ENCODE measurements at regions not wholly inside any gene's neighbourhood (a gene's known extent, or its start where the extent isn't known, plus 50 kb on each side); places are given as distances from the start of the nearest gene placed in this dataset.

DNA sequence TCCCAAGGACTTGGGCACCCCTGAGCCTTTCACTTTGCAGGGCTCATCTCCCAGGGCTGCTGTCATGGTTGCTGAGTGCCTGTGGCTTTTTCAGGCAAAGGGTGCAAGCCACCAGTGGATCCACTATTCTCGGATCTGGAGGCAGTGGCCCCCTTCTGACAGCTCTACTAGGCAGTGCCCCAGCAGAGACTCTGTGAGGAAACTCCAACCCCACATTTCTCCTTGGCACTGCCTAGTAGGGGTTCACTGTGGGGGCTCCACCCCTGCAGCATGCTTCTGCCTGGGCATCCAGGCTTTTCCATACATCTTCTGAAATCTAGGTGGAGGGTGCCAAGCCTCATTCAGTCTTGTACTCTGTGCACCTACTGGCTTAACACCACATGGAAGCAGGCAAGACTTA lies 675.0 kb upstream of the MBL2 start:
- H3K4me3 ChIP-seq = no peak overlapping the region
- DNase-seq (ENCODE audit: low read depth in 1 of 2, low spot score in 1 of 2) (no peak), FAIRE-seq (no peak), ATAC-seq (no peak)
- WGBS (ENCODE audit: missing lambda C conversion rate) = no CpG with 5 or more reads among the region's 1 CpG
- no peaks in the 10 kb centered on the region for H3K4me1 ChIP-seq
- no peak overlapping the region for H3K4me2 ChIP-seq
- no peak overlapping the region for H3K27ac ChIP-seq
- TF ChIP-seq CBX8 (IDR thresholded peaks at IDR 0.05) = no peak
- TF ChIP-seq TP53 (CRISPR knock-in tag; IDR thresholded peaks at IDR 0.05) = no peak
- no peak for TF ChIP-seq HEYL (CRISPR knock-in tag; IDR thresholded peaks at IDR 0.05)
- TF ChIP-seq POLR2A (IDR thresholded peaks at IDR 0.05; ENCODE audit: low read length) = no peak
- TF ChIP-seq HOXA7 (CRISPR knock-in tag; IDR thresholded peaks at IDR 0.05) = no peak
- TF ChIP-seq, protein P1, sequence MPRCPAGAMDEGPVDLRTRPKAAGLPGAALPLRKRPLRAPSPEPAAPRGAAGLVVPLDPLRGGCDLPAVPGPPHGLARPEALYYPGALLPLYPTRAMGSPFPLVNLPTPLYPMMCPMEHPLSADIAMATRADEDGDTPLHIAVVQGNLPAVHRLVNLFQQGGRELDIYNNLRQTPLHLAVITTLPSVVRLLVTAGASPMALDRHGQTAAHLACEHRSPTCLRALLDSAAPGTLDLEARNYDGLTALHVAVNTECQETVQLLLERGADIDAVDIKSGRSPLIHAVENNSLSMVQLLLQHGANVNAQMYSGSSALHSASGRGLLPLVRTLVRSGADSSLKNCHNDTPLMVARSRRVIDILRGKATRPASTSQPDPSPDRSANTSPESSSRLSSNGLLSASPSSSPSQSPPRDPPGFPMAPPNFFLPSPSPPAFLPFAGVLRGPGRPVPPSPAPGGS (IDR thresholded peaks at IDR 0.05) = no peak
- TF ChIP-seq JUNB (IDR thresholded peaks at IDR 0.05) = no peak
- no peak for TF ChIP-seq ZC3H11A (IDR thresholded peaks at IDR 0.05)
- TF ChIP-seq CTCF (IDR thresholded peaks at IDR 0.05) = no peak
- no peak for TF ChIP-seq KDM5A (IDR thresholded peaks at IDR 0.05)
- TF ChIP-seq SREBF2 (IDR thresholded peaks at IDR 0.05) = no peak
- TF ChIP-seq ZNF302 (CRISPR knock-in tag; IDR thresholded peaks at IDR 0.05) = no peak
- TF ChIP-seq RFX5 (IDR thresholded peaks at IDR 0.05) = no peak
- no peak for TF ChIP-seq RNF2 (IDR thresholded peaks at IDR 0.05; ENCODE audit: borderline replicate concordance, low read depth)
- no peak for TF ChIP-seq KDM1A (IDR thresholded peaks at IDR 0.05; ENCODE audit: low read depth)
- no peak for TF ChIP-seq FOSB (CRISPR knock-in tag; IDR thresholded peaks at IDR 0.05)
- no peak for TF ChIP-seq SMC3 (IDR thresholded peaks at IDR 0.05)
- no peak for TF ChIP-seq CHD2 (IDR thresholded peaks at IDR 0.05; ENCODE audit: low read length, partially characterized antibody)
- TF ChIP-seq, protein P2, sequence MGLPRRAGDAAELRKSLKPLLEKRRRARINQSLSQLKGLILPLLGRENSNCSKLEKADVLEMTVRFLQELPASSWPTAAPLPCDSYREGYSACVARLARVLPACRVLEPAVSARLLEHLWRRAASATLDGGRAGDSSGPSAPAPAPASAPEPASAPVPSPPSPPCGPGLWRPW (IDR thresholded peaks at IDR 0.05) = no peak
- TF ChIP-seq NPAS2 (CRISPR knock-in tag; IDR thresholded peaks at IDR 0.05; ENCODE audit: borderline replicate concordance) = no peak
- CTCF ChIA-PET = no interaction called here
- POLR2A ChIA-PET = no interaction called here
- no peaks in the 10 kb centered on the region for H3K9me3 ChIP-seq

GRCh38 chr10:53441843-53442242 lies 669.3 kb upstream of the MBL2 start:
- TF ChIP-seq, protein P3, sequence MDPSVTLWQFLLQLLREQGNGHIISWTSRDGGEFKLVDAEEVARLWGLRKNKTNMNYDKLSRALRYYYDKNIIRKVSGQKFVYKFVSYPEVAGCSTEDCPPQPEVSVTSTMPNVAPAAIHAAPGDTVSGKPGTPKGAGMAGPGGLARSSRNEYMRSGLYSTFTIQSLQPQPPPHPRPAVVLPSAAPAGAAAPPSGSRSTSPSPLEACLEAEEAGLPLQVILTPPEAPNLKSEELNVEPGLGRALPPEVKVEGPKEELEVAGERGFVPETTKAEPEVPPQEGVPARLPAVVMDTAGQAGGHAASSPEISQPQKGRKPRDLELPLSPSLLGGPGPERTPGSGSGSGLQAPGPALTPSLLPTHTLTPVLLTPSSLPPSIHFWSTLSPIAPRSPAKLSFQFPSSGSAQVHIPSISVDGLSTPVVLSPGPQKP (IDR thresholded peaks at IDR 0.05; ENCODE audit: low read depth, low read length) = no peak
- no peak for TF ChIP-seq HOXA7 (CRISPR knock-in tag; IDR thresholded peaks at IDR 0.05)
- no peaks in the 10 kb centered on the region for H3K4me1 ChIP-seq
- H3K4me2 ChIP-seq = no peak overlapping the region
- no peak overlapping the region for H3K4me3 ChIP-seq
- CTCF ChIA-PET = no interaction called here
- FAIRE-seq (no peak), DNase-seq (ENCODE audit: low read depth in 1 of 2, low spot score in 1 of 2) (no peak), ATAC-seq (no peak)
- POLR2A ChIA-PET = no interaction called here
- H3K27ac ChIP-seq = no peak overlapping the region
- no peaks in the 10 kb centered on the region for H3K9me3 ChIP-seq
- 52% methylated on average over 1 of the region's 1 CpG for whole genome bisulfite sequencing (ENCODE audit: missing lambda C conversion rate)

DNA sequence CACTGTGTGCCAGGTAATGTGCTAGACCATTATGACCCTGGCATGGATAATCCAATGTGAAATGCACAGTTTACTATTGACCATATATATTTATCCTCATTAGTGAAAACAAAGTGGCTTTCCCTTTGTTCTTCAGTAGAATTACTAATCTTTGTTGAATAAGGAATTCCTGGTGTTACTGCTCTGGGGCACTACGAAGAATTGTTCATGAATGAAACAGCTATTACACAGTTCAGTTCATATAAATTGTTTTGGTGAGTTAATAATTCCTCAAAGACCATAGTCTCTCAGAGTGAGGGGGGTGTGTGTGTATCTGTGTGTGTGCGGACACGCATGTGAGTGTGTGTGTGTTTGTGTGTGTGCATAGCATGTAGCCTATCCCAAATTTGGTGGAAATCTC lies 668.0 kb upstream of the MBL2 start:
- Histone ChIP-seq H3K4me1 (no peaks in the 10 kb centered on the region), H3K9me3 (no peaks in the 10 kb centered on the region), H3K4me2 (no peak overlapping the region), H3K27ac (no peak overlapping the region), H3K4me3 (no peak overlapping the region)
- FAIRE-seq = no peak
- no peak for DNase-seq (ENCODE audit: low read depth in 1 of 2, low spot score in 1 of 2)
- POLR2A ChIA-PET = no interaction called here
- TF ChIP-seq MAX (IDR thresholded peaks at IDR 0.05) (no peak), CEBPB (IDR thresholded peaks at IDR 0.05) (no peak), POLR2A (IDR thresholded peaks at IDR 0.05; ENCODE audit: low read length) (no peak), BHLHE40 (IDR thresholded peaks at IDR 0.05; ENCODE audit: low read depth, low read length) (no peak), EHF (CRISPR knock-in tag; IDR thresholded peaks at IDR 0.05) (no peak), HDAC2 (IDR thresholded peaks at IDR 0.05) (no peak)
- TF ChIP-seq, protein P4, sequence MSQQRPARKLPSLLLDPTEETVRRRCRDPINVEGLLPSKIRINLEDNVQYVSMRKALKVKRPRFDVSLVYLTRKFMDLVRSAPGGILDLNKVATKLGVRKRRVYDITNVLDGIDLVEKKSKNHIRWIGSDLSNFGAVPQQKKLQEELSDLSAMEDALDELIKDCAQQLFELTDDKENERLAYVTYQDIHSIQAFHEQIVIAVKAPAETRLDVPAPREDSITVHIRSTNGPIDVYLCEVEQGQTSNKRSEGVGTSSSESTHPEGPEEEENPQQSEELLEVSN (IDR thresholded peaks at IDR 0.05; ENCODE audit: borderline replicate concordance, low read depth) = no peak
- TF ChIP-seq, protein P1 (IDR thresholded peaks at IDR 0.05) = no peak
- TF ChIP-seq, protein P5, sequence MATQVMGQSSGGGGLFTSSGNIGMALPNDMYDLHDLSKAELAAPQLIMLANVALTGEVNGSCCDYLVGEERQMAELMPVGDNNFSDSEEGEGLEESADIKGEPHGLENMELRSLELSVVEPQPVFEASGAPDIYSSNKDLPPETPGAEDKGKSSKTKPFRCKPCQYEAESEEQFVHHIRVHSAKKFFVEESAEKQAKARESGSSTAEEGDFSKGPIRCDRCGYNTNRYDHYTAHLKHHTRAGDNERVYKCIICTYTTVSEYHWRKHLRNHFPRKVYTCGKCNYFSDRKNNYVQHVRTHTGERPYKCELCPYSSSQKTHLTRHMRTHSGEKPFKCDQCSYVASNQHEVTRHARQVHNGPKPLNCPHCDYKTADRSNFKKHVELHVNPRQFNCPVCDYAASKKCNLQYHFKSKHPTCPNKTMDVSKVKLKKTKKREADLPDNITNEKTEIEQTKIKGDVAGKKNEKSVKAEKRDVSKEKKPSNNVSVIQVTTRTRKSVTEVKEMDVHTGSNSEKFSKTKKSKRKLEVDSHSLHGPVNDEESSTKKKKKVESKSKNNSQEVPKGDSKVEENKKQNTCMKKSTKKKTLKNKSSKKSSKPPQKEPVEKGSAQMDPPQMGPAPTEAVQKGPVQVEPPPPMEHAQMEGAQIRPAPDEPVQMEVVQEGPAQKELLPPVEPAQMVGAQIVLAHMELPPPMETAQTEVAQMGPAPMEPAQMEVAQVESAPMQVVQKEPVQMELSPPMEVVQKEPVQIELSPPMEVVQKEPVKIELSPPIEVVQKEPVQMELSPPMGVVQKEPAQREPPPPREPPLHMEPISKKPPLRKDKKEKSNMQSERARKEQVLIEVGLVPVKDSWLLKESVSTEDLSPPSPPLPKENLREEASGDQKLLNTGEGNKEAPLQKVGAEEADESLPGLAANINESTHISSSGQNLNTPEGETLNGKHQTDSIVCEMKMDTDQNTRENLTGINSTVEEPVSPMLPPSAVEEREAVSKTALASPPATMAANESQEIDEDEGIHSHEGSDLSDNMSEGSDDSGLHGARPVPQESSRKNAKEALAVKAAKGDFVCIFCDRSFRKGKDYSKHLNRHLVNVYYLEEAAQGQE (IDR thresholded peaks at IDR 0.05) = no peak
- 45% methylated on average over 3 of the region's 3 CpGs for WGBS (ENCODE audit: missing lambda C conversion rate)
- no peak for ATAC-seq
- CTCF ChIA-PET = no interaction called here

Measured in A549 (cell line).